WTC11 (cell line): ENCODE measurements at regions not wholly inside any gene's neighbourhood (a gene's known extent, or its start where the extent isn't known, plus 50 kb on each side); places are given as distances from the start of the nearest gene placed in this dataset.

Source experiments
- ATAC-seq: fragments of 200-7000 bp; cut with Tn5 transposase; 2 replicates; pipeline ENCODE4 v1.10.0; 2021; ENCODE audit warnings: mild to moderate bottlenecking, moderate library complexity
- CTCF ChIA-PET: fragments of 300-600 bp; sonication (Branson Sonifier 250); formaldehyde crosslinking; loops from one replicate; lab custom pipeline; 2021; ENCODE audit warnings: antibody characterized with exemption; lab: Charles Lee
- POLR2A ChIA-PET: fragments of 350-600 bp; sonication (Branson Sonifier 250); formaldehyde crosslinking; loops from one replicate; lab custom pipeline; 2021; ENCODE audit warnings: antibody characterized with exemption; lab: Charles Lee
- DNase-seq: peaks from one replicate; pipeline ENCODE4 v3.0.0; 2021; ENCODE audit warnings: low spot score
- H3K27ac Mint-ChIP-seq: 2 replicates; pipeline ENCODE4 v1.8.0; 2021; ENCODE audit warnings: mixed read lengths
- H3K27me3 Mint-ChIP-seq: 2 replicates; pipeline ENCODE4 v1.8.0; 2021; ENCODE audit warnings: low read depth, mild to moderate bottlenecking, moderate library complexity, mixed read lengths
- H3K36me3 Mint-ChIP-seq: 2 replicates; pipeline ENCODE4 v1.8.0; 2021; ENCODE audit warnings: mixed read lengths
- H3K4me1 Mint-ChIP-seq: 2 replicates; pipeline ENCODE4 v1.8.0; 2022; ENCODE audit warnings: mixed read lengths
- H3K4me3 Mint-ChIP-seq: 2 replicates; pipeline ENCODE4 v1.8.0; 2021; ENCODE audit warnings: mild to moderate bottlenecking, moderate library complexity, mixed read lengths
- H3K9me3 Mint-ChIP-seq: 2 replicates; pipeline ENCODE4 v1.8.0; 2021; ENCODE audit warnings: mixed read lengths
- ATF3 ChIP-seq: sonication (generic); formaldehyde crosslinking; conservative IDR thresholded peaks from 2 replicates; pipeline ENCODE4 v1.8.1; 2022; ENCODE audit warnings: mild to moderate bottlenecking, missing genetic modification reagents
- ATF6 ChIP-seq: sonication (generic); formaldehyde crosslinking; IDR thresholded peaks from 2 replicates; pipeline ENCODE4 v1.8.1; 2023; ENCODE audit warnings: mild to moderate bottlenecking, missing genetic modification reagents
- CBFB ChIP-seq: sonication (generic); formaldehyde crosslinking; IDR thresholded peaks from 2 replicates; pipeline ENCODE4 v1.8.1; 2022; ENCODE audit warnings: mild to moderate bottlenecking, low read depth, missing genetic modification reagents
- EMX1 ChIP-seq: fragments of 250-450 bp; sonication (Bioruptor Pico); IDR thresholded peaks from 2 replicates; pipeline ENCODE4 v1.8.0; 2021; ENCODE audit warnings: mild to moderate bottlenecking
- ESRRA ChIP-seq: sonication (generic); formaldehyde crosslinking; IDR thresholded peaks from 2 replicates; pipeline ENCODE4 v1.8.1; 2022; ENCODE audit warnings: mild to moderate bottlenecking, missing genetic modification reagents, borderline replicate concordance
- GABPB1 ChIP-seq: sonication (generic); formaldehyde crosslinking; IDR thresholded peaks from 2 replicates; pipeline ENCODE4 v1.8.1; 2023; ENCODE audit warnings: mild to moderate bottlenecking, missing genetic modification reagents
- KAT7 ChIP-seq: sonication (generic); formaldehyde crosslinking; IDR thresholded peaks from 2 replicates; pipeline ENCODE4 v1.8.1; 2023; ENCODE audit warnings: missing genetic modification reagents, mild to moderate bottlenecking, borderline replicate concordance
- NFATC4 ChIP-seq: fragments of 250-450 bp; sonication (Bioruptor Pico); IDR thresholded peaks from 2 replicates; pipeline ENCODE4 v1.9.0; 2021; ENCODE audit warnings: mild to moderate bottlenecking
- NFYB ChIP-seq: sonication (generic); formaldehyde crosslinking; conservative IDR thresholded peaks from 2 replicates; pipeline ENCODE4 v1.8.0; 2022; ENCODE audit warnings: low read depth, missing genetic modification reagents
- NR3C1 ChIP-seq: sonication (generic); formaldehyde crosslinking; conservative IDR thresholded peaks from 2 replicates; pipeline ENCODE4 v1.8.1; 2023; ENCODE audit warnings: low read depth, mild to moderate bottlenecking, missing genetic modification reagents
- SMAD3 ChIP-seq: sonication (generic); formaldehyde crosslinking; IDR thresholded peaks from 2 replicates; pipeline ENCODE4 v1.8.0; 2022; ENCODE audit warnings: missing genetic modification reagents, mild to moderate bottlenecking, borderline replicate concordance
- SOX15 ChIP-seq: fragments of 250-450 bp; sonication (Bioruptor Pico); IDR thresholded peaks from 2 replicates; pipeline ENCODE4 v1.9.0; 2021; ENCODE audit warnings: mild to moderate bottlenecking
- USF1 ChIP-seq: sonication (generic); formaldehyde crosslinking; IDR thresholded peaks from 2 replicates; pipeline ENCODE4 v1.8.0; 2022; ENCODE audit warnings: mild to moderate bottlenecking, missing genetic modification reagents
- ZBTB43 ChIP-seq: sonication (generic); formaldehyde crosslinking; IDR thresholded peaks from 2 replicates; pipeline ENCODE4 v1.8.1; 2023; ENCODE audit warnings: mild to moderate bottlenecking, missing genetic modification reagents
- ZNF121 ChIP-seq: sonication (generic); formaldehyde crosslinking; IDR thresholded peaks from 2 replicates; pipeline ENCODE4 v1.8.0; 2023; ENCODE audit warnings: missing genetic modification reagents
- ZNF138 ChIP-seq: sonication (generic); formaldehyde crosslinking; conservative IDR thresholded peaks from 2 replicates; pipeline ENCODE4 v1.8.1; 2022; ENCODE audit warnings: mild to moderate bottlenecking, moderate library complexity, missing genetic modification reagents
- ZNF219 ChIP-seq: sonication (generic); formaldehyde crosslinking; IDR thresholded peaks from 2 replicates; pipeline ENCODE4 v1.8.0; 2023; ENCODE audit warnings: missing genetic modification reagents, mild to moderate bottlenecking, borderline replicate concordance
- ZNF317 ChIP-seq: sonication (generic); formaldehyde crosslinking; IDR thresholded peaks from 2 replicates; pipeline ENCODE4 v1.8.1; 2023; ENCODE audit warnings: low read depth, mild to moderate bottlenecking, moderate library complexity, missing genetic modification reagents, borderline replicate concordance
- ZNF396 ChIP-seq: fragments of 250-450 bp; sonication (Bioruptor Pico); IDR thresholded peaks from 2 replicates; pipeline ENCODE4 v1.8.0; 2021; ENCODE audit warnings: mild to moderate bottlenecking, moderate library complexity, borderline replicate concordance
- ZNF423 ChIP-seq: fragments of 250-450 bp; sonication (Bioruptor Pico); IDR thresholded peaks from 2 replicates; pipeline ENCODE4 v2.1.2; 2022; ENCODE audit warnings: mild to moderate bottlenecking, moderate library complexity
- TF ChIP-seq, protein P1 (sequence below): sonication (generic); formaldehyde crosslinking; IDR thresholded peaks from 2 replicates; pipeline ENCODE4 v1.8.0; 2023; ENCODE audit warnings: missing genetic modification reagents, mild to moderate bottlenecking, borderline replicate concordance
- TF ChIP-seq, protein P2 (sequence below): sonication (generic); formaldehyde crosslinking; IDR thresholded peaks from 2 replicates; pipeline ENCODE4 v1.8.0; 2022; ENCODE audit warnings: mild to moderate bottlenecking, missing genetic modification reagents
- TF ChIP-seq, protein P3 (sequence below): fragments of 250-450 bp; sonication (Bioruptor Pico); IDR thresholded peaks from 2 replicates; pipeline ENCODE4 v1.8.0; 2021; ENCODE audit warnings: mild to moderate bottlenecking
- TF ChIP-seq, protein P4 (sequence below): fragments of 250-450 bp; sonication (Bioruptor Pico); IDR thresholded peaks from 2 replicates; pipeline ENCODE4 v1.9.0; 2021; ENCODE audit warnings: mild to moderate bottlenecking
- TF ChIP-seq, protein P5 (sequence below): fragments of 250-450 bp; sonication (Bioruptor Pico); conservative IDR thresholded peaks from 2 replicates; pipeline ENCODE4 v1.9.0; 2021; ENCODE audit warnings: mild to moderate bottlenecking

GRCh38 chrX:39903343-39903742 lies 194.4 kb downstream of the BCOR start:
- TF ChIP-seq NFYB, result no peak
- TF ChIP-seq SMAD3 (CRISPR knock-in tag), result no peak
- TF ChIP-seq CBFB (CRISPR knock-in tag), result no peak
- TF ChIP-seq GABPB1 (CRISPR knock-in tag), result no peak
- no peak for TF ChIP-seq ZNF423
- TF ChIP-seq KAT7 (CRISPR knock-in tag), result no peak
- no peak for TF ChIP-seq NR3C1 (CRISPR knock-in tag)
- TF ChIP-seq ESRRA (CRISPR knock-in tag), result no peak
- no peak for TF ChIP-seq USF1
- TF ChIP-seq, protein P1, sequence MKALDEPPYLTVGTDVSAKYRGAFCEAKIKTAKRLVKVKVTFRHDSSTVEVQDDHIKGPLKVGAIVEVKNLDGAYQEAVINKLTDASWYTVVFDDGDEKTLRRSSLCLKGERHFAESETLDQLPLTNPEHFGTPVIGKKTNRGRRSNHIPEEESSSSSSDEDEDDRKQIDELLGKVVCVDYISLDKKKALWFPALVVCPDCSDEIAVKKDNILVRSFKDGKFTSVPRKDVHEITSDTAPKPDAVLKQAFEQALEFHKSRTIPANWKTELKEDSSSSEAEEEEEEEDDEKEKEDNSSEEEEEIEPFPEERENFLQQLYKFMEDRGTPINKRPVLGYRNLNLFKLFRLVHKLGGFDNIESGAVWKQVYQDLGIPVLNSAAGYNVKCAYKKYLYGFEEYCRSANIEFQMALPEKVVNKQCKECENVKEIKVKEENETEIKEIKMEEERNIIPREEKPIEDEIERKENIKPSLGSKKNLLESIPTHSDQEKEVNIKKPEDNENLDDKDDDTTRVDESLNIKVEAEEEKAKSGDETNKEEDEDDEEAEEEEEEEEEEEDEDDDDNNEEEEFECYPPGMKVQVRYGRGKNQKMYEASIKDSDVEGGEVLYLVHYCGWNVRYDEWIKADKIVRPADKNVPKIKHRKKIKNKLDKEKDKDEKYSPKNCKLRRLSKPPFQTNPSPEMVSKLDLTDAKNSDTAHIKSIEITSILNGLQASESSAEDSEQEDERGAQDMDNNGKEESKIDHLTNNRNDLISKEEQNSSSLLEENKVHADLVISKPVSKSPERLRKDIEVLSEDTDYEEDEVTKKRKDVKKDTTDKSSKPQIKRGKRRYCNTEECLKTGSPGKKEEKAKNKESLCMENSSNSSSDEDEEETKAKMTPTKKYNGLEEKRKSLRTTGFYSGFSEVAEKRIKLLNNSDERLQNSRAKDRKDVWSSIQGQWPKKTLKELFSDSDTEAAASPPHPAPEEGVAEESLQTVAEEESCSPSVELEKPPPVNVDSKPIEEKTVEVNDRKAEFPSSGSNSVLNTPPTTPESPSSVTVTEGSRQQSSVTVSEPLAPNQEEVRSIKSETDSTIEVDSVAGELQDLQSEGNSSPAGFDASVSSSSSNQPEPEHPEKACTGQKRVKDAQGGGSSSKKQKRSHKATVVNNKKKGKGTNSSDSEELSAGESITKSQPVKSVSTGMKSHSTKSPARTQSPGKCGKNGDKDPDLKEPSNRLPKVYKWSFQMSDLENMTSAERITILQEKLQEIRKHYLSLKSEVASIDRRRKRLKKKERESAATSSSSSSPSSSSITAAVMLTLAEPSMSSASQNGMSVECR, result no peak
- TF ChIP-seq, protein P2, sequence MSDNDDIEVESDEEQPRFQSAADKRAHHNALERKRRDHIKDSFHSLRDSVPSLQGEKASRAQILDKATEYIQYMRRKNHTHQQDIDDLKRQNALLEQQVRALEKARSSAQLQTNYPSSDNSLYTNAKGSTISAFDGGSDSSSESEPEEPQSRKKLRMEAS, result no peak
- TF ChIP-seq ZNF396 (CRISPR knock-in tag), result no peak
- TF ChIP-seq, protein P3, sequence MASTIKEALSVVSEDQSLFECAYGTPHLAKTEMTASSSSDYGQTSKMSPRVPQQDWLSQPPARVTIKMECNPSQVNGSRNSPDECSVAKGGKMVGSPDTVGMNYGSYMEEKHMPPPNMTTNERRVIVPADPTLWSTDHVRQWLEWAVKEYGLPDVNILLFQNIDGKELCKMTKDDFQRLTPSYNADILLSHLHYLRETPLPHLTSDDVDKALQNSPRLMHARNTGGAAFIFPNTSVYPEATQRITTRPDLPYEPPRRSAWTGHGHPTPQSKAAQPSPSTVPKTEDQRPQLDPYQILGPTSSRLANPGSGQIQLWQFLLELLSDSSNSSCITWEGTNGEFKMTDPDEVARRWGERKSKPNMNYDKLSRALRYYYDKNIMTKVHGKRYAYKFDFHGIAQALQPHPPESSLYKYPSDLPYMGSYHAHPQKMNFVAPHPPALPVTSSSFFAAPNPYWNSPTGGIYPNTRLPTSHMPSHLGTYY (CRISPR knock-in tag), result no peak
- TF ChIP-seq SOX15 (CRISPR knock-in tag), result no peak
- TF ChIP-seq ZNF138 (CRISPR knock-in tag), result no peak
- no peak for TF ChIP-seq ATF6 (CRISPR knock-in tag)
- TF ChIP-seq, protein P4, sequence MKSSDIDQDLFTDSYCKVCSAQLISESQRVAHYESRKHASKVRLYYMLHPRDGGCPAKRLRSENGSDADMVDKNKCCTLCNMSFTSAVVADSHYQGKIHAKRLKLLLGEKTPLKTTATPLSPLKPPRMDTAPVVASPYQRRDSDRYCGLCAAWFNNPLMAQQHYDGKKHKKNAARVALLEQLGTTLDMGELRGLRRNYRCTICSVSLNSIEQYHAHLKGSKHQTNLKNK (CRISPR knock-in tag), result no peak
- TF ChIP-seq, all 79 proteins: peak for 0
- no peak overlapping the region for H3K27ac Mint-ChIP-seq
- no peaks in the 10 kb centered on the region for H3K36me3 Mint-ChIP-seq
- no peak for DNase-seq
- peaks cover 18% of the 10 kb centered on the region for H3K4me1 Mint-ChIP-seq
- ChIA-PET CTCF (no interaction called here), POLR2A (no interaction called here)
- H3K4me3 Mint-ChIP-seq, result no peak overlapping the region
- ATAC-seq, result no peak
- no peaks in the 10 kb centered on the region for H3K9me3 Mint-ChIP-seq
- H3K27me3 Mint-ChIP-seq, result peaks cover 10% of the 10 kb centered on the region

GRCh38 chrX:39903937-39904336 lies 193.8 kb downstream of the BCOR start:
- ChIA-PET POLR2A (no interaction called here), CTCF (no interaction called here)
- Mint-ChIP-seq H3K27me3 (peaks cover 14% of the 10 kb centered on the region), H3K36me3 (no peaks in the 10 kb centered on the region), H3K4me3 (no peak overlapping the region), H3K27ac (no peak overlapping the region), H3K4me1 (peaks cover 21% of the 10 kb centered on the region), H3K9me3 (no peaks in the 10 kb centered on the region)
- ATAC-seq (no peak), DNase-seq (no peak)
- TF ChIP-seq ATF3 (CRISPR knock-in tag) (no peak), SMAD3 (CRISPR knock-in tag) (no peak), NFATC4 (CRISPR knock-in tag) (no peak), ZNF317 (no peak), EMX1 (CRISPR knock-in tag) (no peak), ZNF219 (no peak), ZBTB43 (CRISPR knock-in tag) (no peak), ZNF121 (CRISPR knock-in tag) (no peak)
- TF ChIP-seq, protein P5, sequence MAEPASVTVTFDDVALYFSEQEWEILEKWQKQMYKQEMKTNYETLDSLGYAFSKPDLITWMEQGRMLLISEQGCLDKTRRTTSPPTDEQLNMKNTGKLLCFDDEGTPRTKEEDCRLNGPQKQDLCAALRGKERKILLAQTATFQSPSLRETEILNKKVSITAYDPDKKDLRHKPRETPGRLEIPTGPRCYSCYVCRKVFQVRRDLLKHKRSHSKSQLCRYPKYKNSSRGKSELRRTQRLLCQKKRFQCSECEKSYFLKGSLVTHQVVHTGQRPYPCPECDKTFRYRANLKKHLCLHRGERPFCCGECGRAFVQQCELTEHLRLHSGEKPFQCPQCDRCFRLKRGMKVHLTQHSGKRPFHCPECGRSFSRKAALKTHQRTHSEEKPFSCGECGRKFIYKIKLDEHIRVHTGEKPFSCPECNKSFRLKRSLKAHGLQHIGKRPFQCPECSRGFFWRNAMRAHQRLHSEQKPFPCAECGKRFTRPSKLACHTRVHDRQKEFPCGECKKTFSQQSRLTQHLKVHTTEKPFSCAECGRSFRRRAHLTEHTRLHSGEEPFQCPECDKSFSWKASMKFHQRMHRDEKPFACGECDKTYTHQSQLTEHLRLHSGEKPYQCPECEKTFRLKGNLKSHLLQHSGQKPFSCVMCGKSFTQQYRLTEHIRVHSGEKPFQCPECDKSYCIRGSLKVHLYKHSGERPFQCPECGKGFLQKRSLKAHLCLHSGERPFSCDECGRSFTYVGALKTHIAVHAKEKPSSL (CRISPR knock-in tag), result no peak
